CD14-positive monocyte (primary cell): ENCODE measurements at regions not wholly inside any gene's neighbourhood (a gene's known extent, or its start where the extent isn't known, plus 50 kb on each side); places are given as distances from the start of the nearest gene placed in this dataset.

Experiments
- DNase-seq, 3 donors: peaks; one replicate each; pipeline ENCODE4 v3.0.0-alpha.2; 2011 to 2022
- H2AFZ ChIP-seq: 2 replicates; pipeline ENCODE4 v1.6.0; 2012; ENCODE audit warnings: mild to moderate bottlenecking, low read depth, low read length, inconsistent platforms; ENCODE audit not compliant: insufficient read depth, poor library complexity, severe bottlenecking
- H3K27ac ChIP-seq, 2 donors: 1 replicate in 1 of 2; 2 replicates in 1 of 2; pipeline ENCODE4 v1.5.1; 2012 to 2013; ENCODE audit warnings: low read length in 2 of 2, control low read depth in 1 of 2, inconsistent platforms in 1 of 2, low read depth in 1 of 2, mild to moderate bottlenecking in 1 of 2
- H3K27me3 ChIP-seq, 2 donors: one replicate each; pipeline versions ENCODE4 v1.6.0 to v1.6.1; 2011 to 2013; ENCODE audit warnings: low read length in 2 of 2; ENCODE audit not compliant: control insufficient read depth in 2 of 2, insufficient read depth in 2 of 2
- H3K36me3 ChIP-seq, 2 donors: replicated peaks in 1 of 2; 1 replicate in 1 of 2; 2 replicates in 1 of 2; pipeline versions ENCODE4 v1.5.1 to v1.6.1; 2012 to 2013; ENCODE audit warnings: low read length in 2 of 2, control low read depth in 1 of 2, inconsistent platforms in 1 of 2, mild to moderate bottlenecking in 1 of 2; ENCODE audit not compliant: insufficient read depth in 2 of 2, control insufficient read depth in 1 of 2
- H3K4me1 ChIP-seq, 2 donors: 1 replicate in 1 of 2; 2 replicates in 1 of 2; pipeline versions ENCODE4 v1.5.1 to v1.6.1; 2012 to 2013; ENCODE audit warnings: low read length in 2 of 2, control low read depth in 1 of 2, inconsistent platforms in 1 of 2, mild to moderate bottlenecking in 1 of 2, moderate library complexity in 1 of 2; ENCODE audit not compliant: insufficient read depth in 2 of 2, control insufficient read depth in 1 of 2
- H3K4me2 ChIP-seq: replicated peaks from 2 replicates; pipeline ENCODE3; 2012; ENCODE audit warnings: low read length, moderate library complexity, mild to moderate bottlenecking; ENCODE audit not compliant: poor library complexity, severe bottlenecking; ENCODE audit errors: extremely low read depth
- H3K4me3 ChIP-seq, 3 experiments: fragments of 200-600 bp in 1 of 3; sonication (generic) in 1 of 3; replicated peaks in 1 of 3; 1 replicate in 2 of 3; 2 replicates in 1 of 3; pipeline ENCODE4 v1.5.1; 2011 to 2013; ENCODE audit warnings: low read length in 3 of 3, mild to moderate bottlenecking in 3 of 3, control low read depth in 2 of 3, low read depth in 2 of 3, inconsistent platforms in 1 of 3, moderate library complexity in 1 of 3
- H3K79me2 ChIP-seq: 2 replicates; pipeline ENCODE4 v1.6.0; 2012; ENCODE audit warnings: mild to moderate bottlenecking, control low read depth, inconsistent platforms, low read length, moderate library complexity; ENCODE audit not compliant: insufficient read depth
- H3K9ac ChIP-seq: 2 replicates; pipeline ENCODE4 v1.6.0; 2017; ENCODE audit warnings: low read length, mild to moderate bottlenecking; ENCODE audit not compliant: insufficient read depth, poor library complexity, severe bottlenecking
- H3K9me3 ChIP-seq, 2 donors: replicated peaks in 1 of 2; 1 replicate in 1 of 2; 2 replicates in 1 of 2; pipeline versions ENCODE4 v1.5.1 to v1.6.1; 2012 to 2013; ENCODE audit warnings: low read length in 2 of 2, control low read depth in 1 of 2; ENCODE audit not compliant: control insufficient read depth in 1 of 2, insufficient read depth in 1 of 2
- H4K20me1 ChIP-seq: 2 replicates; pipeline ENCODE4 v1.6.0; 2012; ENCODE audit warnings: mild to moderate bottlenecking, low read length, control low read depth, moderate library complexity; ENCODE audit not compliant: insufficient read depth
- H3K27ac Mint-ChIP-seq, 7 donors: one replicate each; pipeline ENCODE4 v1.8.0; 2020; ENCODE audit warnings: mild to moderate bottlenecking in 7 of 7, mixed read lengths in 7 of 7, moderate library complexity in 6 of 7, inconsistent platforms in 2 of 7
- H3K27me3 Mint-ChIP-seq, 3 donors: one replicate each; pipeline ENCODE4 v1.8.0; 2021 to 2022; ENCODE audit warnings: low read depth in 3 of 3, mild to moderate bottlenecking in 3 of 3, mixed read lengths in 3 of 3, moderate library complexity in 3 of 3, inconsistent platforms in 1 of 3
- H3K36me3 Mint-ChIP-seq, 2 donors: one replicate each; pipeline ENCODE4 v1.8.0; 2020; ENCODE audit warnings: mixed read lengths in 2 of 2, inconsistent platforms in 1 of 2, mild to moderate bottlenecking in 1 of 2
- H3K4me1 Mint-ChIP-seq: one replicate; pipeline ENCODE4 v1.8.0; 2020; ENCODE audit warnings: mild to moderate bottlenecking, mixed read lengths
- H3K4me3 Mint-ChIP-seq, 2 donors: one replicate each; pipeline ENCODE4 v1.8.0; 2020; ENCODE audit warnings: mild to moderate bottlenecking in 2 of 2, mixed read lengths in 2 of 2, moderate library complexity in 1 of 2
- H3K9me3 Mint-ChIP-seq, 7 donors: one replicate each; pipeline ENCODE4 v1.8.0; 2020 to 2022; ENCODE audit warnings: mixed read lengths in 7 of 7, mild to moderate bottlenecking in 6 of 7, moderate library complexity in 6 of 7, inconsistent platforms in 2 of 7
- CTCF ChIP-seq: fragments of 200-600 bp; IDR thresholded peaks from one replicate; pipeline ENCODE4 v1.8.0; 2022; ENCODE audit warnings: antibody characterized with exemption, mild to moderate bottlenecking
- WGBS: methylation state at CpG from one replicate; pipeline ENCODE4 v1.1.5; 2013; ENCODE audit warnings: missing lambda C conversion rate; ENCODE audit not compliant: insufficient coverage; 5-methylcytosine and 5-hydroxymethylcytosine counted together
- intact Hi-C, 2 donors: fragments of 100-400 bp; cut with micrococcal nuclease; formaldehyde crosslinking; loops; one replicate each; pipeline versions ENCODE4 v1.15.0 to v1.15.1; 2023

- WGBS: 89% methylated on average over 10 of the region's 14 CpGs
- peaks cover 0 to 2% (median 2%) of the 10 kb centered on the region in 3 donors for H3K27me3 Mint-ChIP-seq
- H3K27ac Mint-ChIP-seq: no peak overlapping the region
Observed at GRCh38 chr20:29687438-29687837, 1570.0 kb upstream of the DEFB115 start.

GRCh38 chr20:29689411-29690225 lies 1567.8 kb upstream of the DEFB115 start:
- Mint-ChIP-seq H3K36me3 (no peaks in the 10 kb centered on the region), H3K27ac (no peak overlapping the region), H3K4me3 (no peak overlapping the region), H3K9me3 (peaks cover 18 to 44% (median 38%) of the 10 kb centered on the region in 7 donors), H3K27me3 (peaks cover 0 to 2% (median 2%) of the 10 kb centered on the region in 3 donors), H3K4me1 (no peaks in the 10 kb centered on the region)
- Histone ChIP-seq H3K36me3 (no peaks in the 10 kb centered on the region), H3K27ac (no peak overlapping the region), H3K4me1 (no peaks in the 10 kb centered on the region), H3K79me2 (no peaks in the 10 kb centered on the region), H3K4me3 (no peak overlapping the region), H4K20me1 (no peaks in the 10 kb centered on the region), H3K27me3 (no peaks in the 10 kb centered on the region), H3K9ac (no peak overlapping the region), H2AFZ (no peak overlapping the region), H3K4me2 (no peak overlapping the region), H3K9me3 (peaks cover 39 to 44% of the 10 kb centered on the region in 2 donors)
- intact Hi-C loops: no loop called here
- TF ChIP-seq CTCF: no peak
- DNase-seq: no peak
- WGBS: 62% methylated on average over 46 of the region's 48 CpGs

More at GRCh38 chr20:29687438-29687837, 1570.0 kb upstream of the DEFB115 start:
- no peak overlapping the region for H3K4me3 Mint-ChIP-seq
- Histone ChIP-seq H3K4me2 (no peak overlapping the region), H3K4me3 (no peak overlapping the region), H3K36me3 (no peaks in the 10 kb centered on the region), H3K27me3 (no peaks in the 10 kb centered on the region), H3K79me2 (no peaks in the 10 kb centered on the region), H3K4me1 (no peaks in the 10 kb centered on the region), H3K9ac (no peak overlapping the region), H3K27ac (no peak overlapping the region), H2AFZ (no peak overlapping the region), H4K20me1 (no peaks in the 10 kb centered on the region), H3K9me3 (peaks cover 39 to 40% of the 10 kb centered on the region in 2 donors)
- TF ChIP-seq CTCF: no peak
- DNase-seq: no peak
- peaks cover 21 to 60% (median 41%) of the 10 kb centered on the region in 7 donors for H3K9me3 Mint-ChIP-seq
- no peaks in the 10 kb centered on the region for H3K4me1 Mint-ChIP-seq
- intact Hi-C loops: no loop called here
- no peaks in the 10 kb centered on the region for H3K36me3 Mint-ChIP-seq
